SK-N-SH treated with all-trans-retinoic acid at 6 μM for 48 hours (cell line): ENCODE measurements at regions not wholly inside any gene's neighbourhood (a gene's known extent, or its start where the extent isn't known, plus 50 kb on each side); places are given as distances from the start of the nearest gene placed in this dataset.

ENCODE experiments used
- BACH2 ChIP-seq: fragments of 250-450 bp; sonication (Bioruptor Pico); IDR thresholded peaks from 2 replicates; pipeline ENCODE4 v1.9.0; 2021; ENCODE audit warnings: mild to moderate bottlenecking, borderline replicate concordance
- CREB5 ChIP-seq: fragments of 250-450 bp; sonication (Bioruptor Pico); IDR thresholded peaks from 2 replicates; pipeline ENCODE4 v1.5.1; 2020; ENCODE audit warnings: low read depth, mild to moderate bottlenecking, moderate library complexity
- ESRRG ChIP-seq: fragments of 250-450 bp; sonication (Bioruptor Pico); IDR thresholded peaks from 2 replicates; pipeline ENCODE4 v1.6.1; 2021; ENCODE audit warnings: mild to moderate bottlenecking
- OSR1 ChIP-seq: fragments of 250-450 bp; sonication (Bioruptor Pico); IDR thresholded peaks from 2 replicates; pipeline ENCODE4 v1.8.0; 2022; ENCODE audit warnings: moderate library complexity, mild to moderate bottlenecking, inconsistent platforms
- PATZ1 ChIP-seq: fragments of 250-450 bp; sonication (Bioruptor Pico); IDR thresholded peaks from 2 replicates; pipeline ENCODE4 v1.8.0; 2020; ENCODE audit warnings: mild to moderate bottlenecking, moderate library complexity, borderline replicate concordance
- PPARA ChIP-seq: fragments of 250-450 bp; sonication (Bioruptor Pico); IDR thresholded peaks from 2 replicates; pipeline ENCODE4 v1.5.0; 2020; ENCODE audit warnings: mild to moderate bottlenecking, borderline replicate concordance
- RARB ChIP-seq: fragments of 250-450 bp; sonication (Bioruptor Pico); IDR thresholded peaks from 2 replicates; pipeline ENCODE4 v1.8.0; 2021; ENCODE audit warnings: mild to moderate bottlenecking, moderate library complexity
- SNAI2 ChIP-seq: fragments of 250-450 bp; sonication (Bioruptor Pico); IDR thresholded peaks from 2 replicates; pipeline ENCODE4 v1.5.0; 2020; ENCODE audit warnings: mild to moderate bottlenecking, moderate library complexity
- TCF4 ChIP-seq: fragments of 250-450 bp; sonication (Bioruptor Pico); IDR thresholded peaks from 2 replicates; pipeline ENCODE4 v1.8.0; 2021; ENCODE audit warnings: mild to moderate bottlenecking, moderate library complexity, borderline replicate concordance
- TOX ChIP-seq: fragments of 250-450 bp; sonication (Bioruptor Pico); IDR thresholded peaks from 2 replicates; pipeline ENCODE4 v1.8.0; 2021; ENCODE audit warnings: mild to moderate bottlenecking, moderate library complexity, borderline replicate concordance
- TSHZ2 ChIP-seq: fragments of 250-450 bp; sonication (Bioruptor Pico); IDR thresholded peaks from 2 replicates; pipeline ENCODE4 v1.5.0; 2020; ENCODE audit warnings: mild to moderate bottlenecking, moderate library complexity
- ZC3H10 ChIP-seq: fragments of 250-450 bp; sonication (Bioruptor Pico); IDR thresholded peaks from 2 replicates; pipeline ENCODE4 v1.5.1; 2021; ENCODE audit warnings: mild to moderate bottlenecking, moderate library complexity
- ZFP3 ChIP-seq: fragments of 250-450 bp; sonication (Bioruptor Pico); IDR thresholded peaks from 2 replicates; pipeline ENCODE4 v1.5.0; 2020; ENCODE audit warnings: mild to moderate bottlenecking, moderate library complexity
- ZNF565 ChIP-seq: fragments of 450-650 bp; formaldehyde crosslinking; conservative IDR thresholded peaks from 2 replicates; pipeline ENCODE4 v1.5.0; 2020; ENCODE audit warnings: low read depth, mild to moderate bottlenecking, moderate library complexity

DNA sequence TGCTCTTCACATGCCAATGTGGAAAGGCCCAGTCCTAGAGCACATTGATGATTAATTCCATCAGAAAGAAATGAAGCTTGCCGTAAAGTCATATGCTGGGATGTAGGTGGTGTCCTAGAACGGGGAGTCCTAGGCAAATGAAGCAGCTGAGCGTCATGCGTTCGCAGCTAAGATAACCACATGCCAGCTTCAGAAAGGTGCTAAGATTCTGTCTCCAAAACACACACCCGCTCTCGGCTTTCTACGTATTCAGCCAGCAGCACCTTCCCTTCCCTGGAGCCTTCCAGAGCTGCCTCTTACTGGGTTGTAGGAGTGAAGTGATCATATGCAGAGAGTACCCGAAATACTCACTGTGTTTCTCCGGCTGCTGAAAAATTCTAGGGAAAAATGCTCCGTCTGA lies 421.6 kb upstream of the ID2 start:
- TF ChIP-seq OSR1 (CRISPR knock-in tag) (no peak), CREB5 (CRISPR knock-in tag) (no peak), ZFP3 (no peak), PATZ1 (no peak), TOX (CRISPR knock-in tag) (no peak), TSHZ2 (CRISPR knock-in tag) (no peak), RARB (CRISPR knock-in tag) (no peak), ZNF565 (no peak), PPARA (CRISPR knock-in tag) (no peak), BACH2 (CRISPR knock-in tag) (no peak), ZC3H10 (CRISPR knock-in tag) (no peak), SNAI2 (no peak), ESRRG (CRISPR knock-in tag) (no peak), TCF4 (CRISPR knock-in tag) (no peak)
